BJ (cell line): ENCODE measurements at regions not wholly inside any gene's neighbourhood (a gene's known extent, or its start where the extent isn't known, plus 50 kb on each side); places are given as distances from the start of the nearest gene placed in this dataset.
A peak's percentile ranks its signal among the peaks of the same experiment; 100 is the strongest.

Experiments used
- CTCF ChIA-PET: fragments of 350-600 bp; formaldehyde crosslinking; extraction: SDS; loops from one replicate; lab custom pipeline; 2021; ENCODE audit warnings: antibody characterized with exemption, inconsistent platforms; lab: Yijun Ruan, JAX
- POLR2A ChIA-PET: fragments of 300-600 bp; sonication (Branson Sonifier 250); formaldehyde crosslinking; extraction: SDS; loops from one replicate; lab custom pipeline; 2021; ENCODE audit warnings: antibody characterized with exemption; lab: Charles Lee
- DNase-seq: peaks from one replicate; pipeline ENCODE4 v3.0.0-alpha.2; 2011; ENCODE audit warnings: low read depth
- H3K27me3 ChIP-seq: 2 replicates; pipeline ENCODE4 v1.6.0; 2011; ENCODE audit warnings: low read length; ENCODE audit not compliant: control insufficient read depth, insufficient read depth
- H3K36me3 ChIP-seq: 2 replicates; pipeline ENCODE4 v1.5.1; 2011; ENCODE audit warnings: low read length; ENCODE audit not compliant: control insufficient read depth, insufficient read depth
- H3K4me3 ChIP-seq: 2 replicates; pipeline ENCODE4 v1.5.1; 2011; ENCODE audit warnings: low read depth, mild to moderate bottlenecking, control low read depth, low read length
- CTCF ChIP-seq: IDR thresholded peaks from 2 replicates; pipeline ENCODE4 v1.5.1; 2011; ENCODE audit warnings: low read depth, mild to moderate bottlenecking, control low read depth, inconsistent platforms, low read length, moderate library complexity; ENCODE audit not compliant: insufficient read depth

DNA sequence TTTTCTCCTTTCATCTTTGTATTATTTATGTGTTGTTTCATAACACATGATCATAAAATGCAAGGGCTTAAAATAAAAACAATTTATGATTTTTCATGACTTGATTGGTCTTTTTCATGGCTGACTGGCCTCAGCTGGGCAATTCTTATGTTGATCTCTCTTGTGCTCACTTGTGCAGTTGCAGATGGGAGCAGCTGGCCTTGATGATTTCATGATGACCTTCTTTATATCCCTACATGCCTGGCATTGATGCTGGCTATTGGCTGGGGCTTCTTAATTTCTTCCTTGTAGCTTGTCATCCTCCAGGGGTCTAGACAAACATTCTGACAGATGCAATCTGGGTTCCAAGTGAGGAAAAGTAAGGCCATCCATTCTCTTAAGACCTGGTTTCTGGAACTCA is 1832.8 kb upstream of the FLRT2 start:
- TF ChIP-seq CTCF = no peak
- H3K27me3 ChIP-seq = no peaks in the 10 kb centered on the region
- no peak for DNase-seq
- ChIA-PET POLR2A (no interaction called here), CTCF (no interaction called here)
- no peaks in the 10 kb centered on the region for H3K36me3 ChIP-seq
- no peak overlapping the region for H3K4me3 ChIP-seq

DNA sequence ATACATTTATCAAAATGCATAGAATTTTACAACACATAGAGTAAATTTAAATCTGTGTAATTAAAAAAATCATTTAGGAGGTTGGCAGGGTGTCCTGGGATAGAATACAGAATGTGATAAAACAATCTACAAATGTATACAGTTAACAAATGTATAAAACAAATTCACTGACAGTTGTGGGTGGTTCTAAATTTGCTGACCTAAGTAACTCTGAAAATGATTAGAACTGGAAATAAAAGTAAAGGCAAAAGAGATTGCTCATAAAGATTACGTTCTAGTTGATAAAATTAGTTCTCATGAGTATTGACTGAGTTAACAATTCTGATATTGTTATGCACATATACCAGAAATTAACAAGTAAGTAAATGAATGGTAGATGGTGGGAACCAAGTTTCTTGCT is 1827.3 kb upstream of the FLRT2 start:
- no peak for TF ChIP-seq CTCF
- ChIA-PET POLR2A (no interaction called here), CTCF (no interaction called here)
- H3K4me3 ChIP-seq = no peak overlapping the region
- no peak for DNase-seq
- no peaks in the 10 kb centered on the region for H3K27me3 ChIP-seq
- no peaks in the 10 kb centered on the region for H3K36me3 ChIP-seq

DNA sequence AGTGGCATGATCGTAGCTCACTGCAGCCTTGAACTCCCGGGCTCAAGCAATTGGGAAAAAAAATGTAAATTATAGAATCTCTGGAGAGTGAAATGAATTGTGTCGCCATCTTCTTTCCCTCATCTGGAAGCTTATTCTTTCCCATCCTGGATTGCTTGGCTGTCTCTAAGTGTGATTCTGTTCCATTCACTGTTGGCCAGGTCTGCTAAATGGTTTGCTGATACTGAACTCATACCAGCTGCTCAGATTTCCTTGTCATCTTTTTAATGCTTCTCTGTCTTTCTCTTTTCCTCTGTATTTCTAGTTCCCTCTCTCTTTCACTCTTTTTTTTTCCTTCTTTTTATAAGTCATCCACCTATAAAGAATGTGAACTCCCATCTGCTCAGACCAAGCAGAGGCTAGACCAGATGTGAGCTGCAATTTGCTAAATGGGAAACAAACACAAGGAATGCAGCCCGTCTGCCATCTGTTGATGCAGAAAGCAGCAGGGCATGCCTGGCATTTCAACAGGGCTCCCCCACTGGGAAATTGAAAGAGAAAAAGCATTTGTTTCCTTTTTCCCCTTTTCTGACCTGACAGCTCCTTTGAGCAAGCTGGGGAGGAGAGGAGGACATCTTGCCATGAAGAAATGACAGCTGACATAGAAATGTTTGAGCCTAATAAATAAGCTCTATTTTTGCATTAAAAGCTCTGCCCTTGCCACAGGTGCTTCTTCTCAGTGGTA is 1823.6 kb upstream of the FLRT2 start:
- ChIA-PET CTCF (interaction anchor here (0.9 to 1.0 kb wide), 2 partner anchors 10 to 12 kb away, joined by 3 to 4 read pairs; no protein-coding TSS in a partner anchor), POLR2A (interaction anchor here (0.6 kb wide), 1 partner anchor 32 kb away, joined by 5 read pairs; no protein-coding TSS in a partner anchor)
- H3K27me3 ChIP-seq = no peaks in the 10 kb centered on the region
- DNase-seq = peak; percentile 2
- H3K4me3 ChIP-seq = no peak overlapping the region
- H3K36me3 ChIP-seq = no peaks in the 10 kb centered on the region
- no peak for TF ChIP-seq CTCF

- TF ChIP-seq CTCF = no peak
- Histone ChIP-seq H3K4me3 (no peak overlapping the region), H3K36me3 (no peaks in the 10 kb centered on the region), H3K27me3 (no peaks in the 10 kb centered on the region)
- ChIA-PET CTCF (no interaction called here), POLR2A (no interaction called here)
- DNase-seq = no peak
These were observed 1822.9 kb upstream of the FLRT2 start for GRCh38 chr14:83707056-83707455.

GRCh38 chr14:83709116-83709515 is 1820.8 kb upstream of the FLRT2 start:
- ChIA-PET POLR2A (no interaction called here), CTCF (no interaction called here)
- H3K27me3 ChIP-seq = no peaks in the 10 kb centered on the region
- TF ChIP-seq CTCF = no peak
- no peak overlapping the region for H3K4me3 ChIP-seq
- H3K36me3 ChIP-seq = no peaks in the 10 kb centered on the region
- DNase-seq = no peak
